ENCODE measurements at regions not wholly inside any gene's neighbourhood (a gene's known extent, or its start where the extent isn't known, plus 50 kb on each side); places are given as distances from the start of the nearest gene placed in this dataset.

- no peak for DNase-seq (ENCODE audit: low read depth in 2 of 2)
These were observed 204.5 kb downstream of the BRD1 start for GRCh38 chr22:49623176-49623575.

GRCh38 chr22:49622241-49623105 lies 205.2 kb downstream of the BRD1 start:
- DNase-seq (ENCODE audit: low read depth in 2 of 2): no peak

GRCh38 chr22:49621601-49622210 lies 206.0 kb downstream of the BRD1 start:
- DNase-seq (ENCODE audit: low read depth in 2 of 2): no peak

- DNase-seq (ENCODE audit: low read depth in 2 of 2): no peak
These were observed 207.0 kb downstream of the BRD1 start for GRCh38 chr22:49620666-49621065.

GRCh38 chr22:49620003-49620556 lies 207.6 kb downstream of the BRD1 start:
- DNase-seq (ENCODE audit: low read depth in 2 of 2): no peak

- no peak for DNase-seq (ENCODE audit: low read depth in 2 of 2)
These were observed 208.4 kb downstream of the BRD1 start for GRCh38 chr22:49619301-49619700.

GRCh38 chr22:49618677-49618953 lies 209.1 kb downstream of the BRD1 start:
- DNase-seq (ENCODE audit: low read depth in 2 of 2): no peak

- no peak for DNase-seq (ENCODE audit: low read depth in 2 of 2)
These were observed 209.6 kb downstream of the BRD1 start for GRCh38 chr22:49617866-49618676.

- no peak for DNase-seq (ENCODE audit: low read depth in 2 of 2)
These were observed 210.4 kb downstream of the BRD1 start for GRCh38 chr22:49617264-49617663.

GRCh38 chr22:49616356-49617231 lies 211.1 kb downstream of the BRD1 start:
- no peak for DNase-seq (ENCODE audit: low read depth in 2 of 2)

GRCh38 chr22:49614966-49615965 lies 212.4 kb downstream of the BRD1 start:
- DNase-seq (ENCODE audit: low read depth in 2 of 2): no peak

- DNase-seq (ENCODE audit: low read depth in 2 of 2): no peak
These were observed 214.0 kb downstream of the BRD1 start for GRCh38 chr22:49613511-49614270.

- DNase-seq (ENCODE audit: low read depth in 2 of 2): no peak
These were observed 214.6 kb downstream of the BRD1 start for GRCh38 chr22:49613108-49613507.

GRCh38 chr22:49609207-49609876 lies 218.3 kb downstream of the BRD1 start:
- DNase-seq (ENCODE audit: low read depth in 2 of 2): no peak

GRCh38 chr22:49608660-49609059 lies 219.0 kb downstream of the BRD1 start:
- DNase-seq (ENCODE audit: low read depth in 2 of 2): no peak

GRCh38 chr22:49608228-49608627 lies 219.4 kb downstream of the BRD1 start:
- no peak for DNase-seq (ENCODE audit: low read depth in 2 of 2)

- DNase-seq (ENCODE audit: low read depth in 2 of 2): no peak
These were observed 219.9 kb downstream of the BRD1 start for GRCh38 chr22:49607821-49608220.

- no peak for DNase-seq (ENCODE audit: low read depth in 2 of 2)
These were observed 220.9 kb downstream of the BRD1 start for GRCh38 chr22:49606562-49607290.
